ENCODE measurements at regions not wholly inside any gene's neighbourhood (a gene's known extent, or its start where the extent isn't known, plus 50 kb on each side); places are given as distances from the start of the nearest gene placed in this dataset.

DNA sequence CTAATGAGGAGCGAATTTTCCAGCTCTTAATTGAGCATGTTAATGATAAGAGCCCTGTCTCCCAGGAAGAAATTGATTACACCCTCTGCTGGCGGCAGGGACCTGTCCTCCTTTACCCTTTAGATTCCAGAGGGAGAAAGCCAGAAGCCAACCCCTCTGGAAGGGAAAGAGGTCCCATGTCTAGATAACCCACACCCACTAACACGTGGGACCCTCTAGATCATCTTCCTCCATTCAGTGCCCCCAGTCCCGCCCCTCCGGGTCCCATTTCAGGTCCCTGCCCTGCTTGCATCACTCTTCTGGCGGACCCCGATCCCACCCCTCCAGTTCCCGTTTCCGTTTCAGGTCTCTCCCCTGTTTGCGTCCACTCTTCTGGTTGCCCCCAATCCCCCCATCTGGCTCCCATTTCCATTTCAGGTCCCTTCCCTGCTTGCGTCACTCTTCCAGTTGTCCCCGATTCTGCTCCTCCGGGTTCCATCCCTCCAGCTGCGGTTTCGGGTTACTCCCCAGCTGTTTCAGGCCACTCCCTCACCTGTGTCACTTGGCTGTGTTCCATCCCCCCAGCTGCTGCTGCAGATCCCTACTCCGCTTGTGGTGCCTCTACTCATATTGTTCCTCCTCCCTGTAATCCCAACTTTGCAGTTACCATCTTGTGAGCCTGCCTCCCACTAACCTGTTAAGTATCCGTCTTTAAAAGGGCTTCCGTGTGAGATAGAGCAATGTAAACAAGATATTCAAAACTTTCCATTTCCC lies 202.4 kb downstream of the SH2D4B start:
- Histone ChIP-seq H3K9me3 (no peaks in the 10 kb centered on the region), H3K4me1 (no peaks in the 10 kb centered on the region), H3K27ac (no peak overlapping the region), H3K4me3 (no peak overlapping the region), H3K27me3 (peaks cover 17% of the 10 kb centered on the region), H3K36me3 (no peaks in the 10 kb centered on the region)
- 61 to 72% methylated on average over 5 to 17 of the region's 18 CpGs for WGBS, 2 donors (ENCODE audit: low coverage in 1 of 2)
- TF ChIP-seq POLR2A (IDR thresholded peaks at IDR 0.05) (no peak), EP300 (IDR thresholded peaks at IDR 0.05) (no peak), POLR2AphosphoS5 (IDR thresholded peaks at IDR 0.05) (no peak)
- TF ChIP-seq, protein P1, sequence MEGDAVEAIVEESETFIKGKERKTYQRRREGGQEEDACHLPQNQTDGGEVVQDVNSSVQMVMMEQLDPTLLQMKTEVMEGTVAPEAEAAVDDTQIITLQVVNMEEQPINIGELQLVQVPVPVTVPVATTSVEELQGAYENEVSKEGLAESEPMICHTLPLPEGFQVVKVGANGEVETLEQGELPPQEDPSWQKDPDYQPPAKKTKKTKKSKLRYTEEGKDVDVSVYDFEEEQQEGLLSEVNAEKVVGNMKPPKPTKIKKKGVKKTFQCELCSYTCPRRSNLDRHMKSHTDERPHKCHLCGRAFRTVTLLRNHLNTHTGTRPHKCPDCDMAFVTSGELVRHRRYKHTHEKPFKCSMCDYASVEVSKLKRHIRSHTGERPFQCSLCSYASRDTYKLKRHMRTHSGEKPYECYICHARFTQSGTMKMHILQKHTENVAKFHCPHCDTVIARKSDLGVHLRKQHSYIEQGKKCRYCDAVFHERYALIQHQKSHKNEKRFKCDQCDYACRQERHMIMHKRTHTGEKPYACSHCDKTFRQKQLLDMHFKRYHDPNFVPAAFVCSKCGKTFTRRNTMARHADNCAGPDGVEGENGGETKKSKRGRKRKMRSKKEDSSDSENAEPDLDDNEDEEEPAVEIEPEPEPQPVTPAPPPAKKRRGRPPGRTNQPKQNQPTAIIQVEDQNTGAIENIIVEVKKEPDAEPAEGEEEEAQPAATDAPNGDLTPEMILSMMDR (IDR thresholded peaks at IDR 0.05), result no peak
- ATAC-seq, result no peak

DNA sequence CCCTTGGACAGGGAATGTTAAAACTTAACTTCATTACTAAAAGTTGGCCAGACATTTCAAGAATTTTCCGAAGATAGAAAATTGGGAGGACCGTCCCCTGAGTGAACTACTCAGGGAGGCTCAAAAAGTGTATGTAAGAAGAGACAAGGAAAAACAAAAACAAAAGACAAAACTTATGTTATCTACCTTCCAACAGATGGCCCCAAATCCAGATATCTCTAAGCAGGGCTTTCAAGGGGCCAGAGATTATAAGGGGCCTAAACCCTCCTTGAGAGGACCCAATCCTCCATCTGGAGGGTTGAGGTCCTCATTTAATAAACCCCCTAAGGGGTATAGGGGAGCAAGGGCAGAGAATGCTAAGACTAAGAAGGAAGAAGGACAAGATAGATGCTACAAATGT lies 203.6 kb downstream of the SH2D4B start:
- Histone ChIP-seq H3K27ac (no peak overlapping the region), H3K36me3 (no peaks in the 10 kb centered on the region), H3K4me3 (no peak overlapping the region), H3K9me3 (no peaks in the 10 kb centered on the region), H3K4me1 (no peaks in the 10 kb centered on the region), H3K27me3 (peaks cover 17% of the 10 kb centered on the region)
- TF ChIP-seq EP300 (IDR thresholded peaks at IDR 0.05), result no peak
- TF ChIP-seq POLR2AphosphoS5 (IDR thresholded peaks at IDR 0.05), result no peak
- no peak for TF ChIP-seq POLR2A (IDR thresholded peaks at IDR 0.05)
- TF ChIP-seq, protein P1 (IDR thresholded peaks at IDR 0.05), result no peak
- WGBS, 2 donors (ENCODE audit: low coverage in 1 of 2), result 73 to 80% methylated on average over 2 of the region's 2 CpGs
- no peak for ATAC-seq

DNA sequence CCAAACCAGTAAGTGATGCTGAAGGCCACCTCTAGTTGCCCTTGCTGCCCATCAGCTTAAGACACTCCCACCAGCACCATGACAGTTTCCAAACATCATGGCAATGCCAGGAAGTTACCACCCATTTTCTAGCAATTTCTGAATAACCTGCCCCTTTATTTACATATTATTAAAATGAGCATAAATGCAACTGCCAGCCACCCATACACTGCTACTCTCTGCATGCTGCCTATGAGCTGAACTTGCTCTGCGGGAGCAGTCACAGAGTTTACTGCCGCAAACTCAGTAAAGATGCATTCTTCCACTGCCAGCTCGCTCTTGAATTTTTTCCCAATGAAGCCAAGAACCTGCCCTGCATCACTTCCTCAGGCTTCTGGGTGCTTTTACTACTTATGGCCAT lies 212.6 kb downstream of the SH2D4B start:
- Histone ChIP-seq H3K4me1 (no peaks in the 10 kb centered on the region), H3K27me3 (no peaks in the 10 kb centered on the region), H3K9me3 (no peaks in the 10 kb centered on the region), H3K27ac (no peak overlapping the region), H3K4me3 (no peak overlapping the region), H3K36me3 (no peaks in the 10 kb centered on the region)
- TF ChIP-seq, protein P1 (IDR thresholded peaks at IDR 0.05), result no peak
- TF ChIP-seq EP300 (IDR thresholded peaks at IDR 0.05), result no peak
- TF ChIP-seq POLR2AphosphoS5 (IDR thresholded peaks at IDR 0.05), result no peak
- no peak for TF ChIP-seq POLR2A (IDR thresholded peaks at IDR 0.05)
- ATAC-seq, result no peak
- WGBS, 2 donors (ENCODE audit: low coverage in 1 of 2), result 83 to 100% methylated on average over 1 to 3 of the region's 3 CpGs

DNA sequence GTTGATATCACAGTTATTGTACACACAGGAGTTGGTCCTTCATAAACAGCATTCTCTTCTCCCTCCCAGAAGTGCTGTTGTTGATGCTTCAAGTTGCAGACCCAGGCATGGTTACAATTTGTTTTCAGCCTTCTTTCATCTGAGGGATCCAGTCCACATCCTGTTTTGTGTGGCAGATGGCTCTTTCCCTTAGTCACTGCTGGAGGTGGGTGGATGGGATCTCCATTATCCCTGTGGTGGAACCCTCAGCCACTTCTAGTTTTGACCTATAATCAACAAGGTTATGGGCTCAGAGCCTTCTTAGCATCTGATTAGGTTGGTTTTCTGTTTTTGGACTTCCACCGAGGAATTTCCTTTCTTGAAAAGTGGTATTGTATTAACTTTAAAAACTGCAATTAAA lies 214.2 kb downstream of the SH2D4B start:
- TF ChIP-seq, protein P1 (IDR thresholded peaks at IDR 0.05), result no peak
- no peak for TF ChIP-seq POLR2AphosphoS5 (IDR thresholded peaks at IDR 0.05)
- TF ChIP-seq EP300 (IDR thresholded peaks at IDR 0.05), result no peak
- no peak for TF ChIP-seq POLR2A (IDR thresholded peaks at IDR 0.05)
- no peaks in the 10 kb centered on the region for H3K27me3 ChIP-seq
- no peak for ATAC-seq
- no peak overlapping the region for H3K4me3 ChIP-seq
- H3K36me3 ChIP-seq, result no peaks in the 10 kb centered on the region
- no peak overlapping the region for H3K27ac ChIP-seq
- H3K9me3 ChIP-seq, result no peaks in the 10 kb centered on the region
- no peaks in the 10 kb centered on the region for H3K4me1 ChIP-seq
- WGBS, 2 donors (ENCODE audit: low coverage in 1 of 2), result 67 to 100% methylated on average over 1 of the region's 1 CpG

DNA sequence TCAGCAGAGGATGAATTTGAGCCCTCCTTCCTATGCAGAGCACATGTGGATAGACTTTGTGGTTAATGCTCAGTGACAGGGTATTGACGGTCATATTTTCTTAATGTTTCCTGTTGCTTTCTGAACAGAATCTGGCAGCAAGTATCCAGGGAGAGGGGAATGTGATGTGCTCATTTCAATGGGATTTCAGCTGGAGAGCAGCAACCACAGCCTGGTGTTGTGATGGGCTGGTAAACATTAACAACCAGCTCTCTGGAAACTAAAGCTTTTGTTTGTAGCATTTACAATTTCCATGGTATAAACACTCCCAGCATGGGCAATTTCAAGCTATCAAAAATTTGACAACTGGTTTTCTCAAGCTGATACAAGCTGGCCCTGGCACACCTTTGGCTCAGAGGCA lies 215.9 kb downstream of the SH2D4B start:
- no peak for ATAC-seq
- Histone ChIP-seq H3K9me3 (no peaks in the 10 kb centered on the region), H3K36me3 (no peaks in the 10 kb centered on the region), H3K27me3 (no peaks in the 10 kb centered on the region), H3K27ac (no peak overlapping the region), H3K4me1 (no peaks in the 10 kb centered on the region), H3K4me3 (no peak overlapping the region)
- WGBS, 2 donors (ENCODE audit: low coverage in 1 of 2), result 50% methylated on average over 1 of the region's 1 CpG; no CpG with 5 or more reads in 1 of the 2 donors
- TF ChIP-seq EP300 (IDR thresholded peaks at IDR 0.05) (no peak), POLR2A (IDR thresholded peaks at IDR 0.05) (no peak), POLR2AphosphoS5 (IDR thresholded peaks at IDR 0.05) (no peak)
- TF ChIP-seq, protein P1 (IDR thresholded peaks at IDR 0.05), result no peak
